Right lobe of liver (tissue), 6 donors: ENCODE measurements at regions not wholly inside any gene's neighbourhood (a gene's known extent, or its start where the extent isn't known, plus 50 kb on each side); places are given as distances from the start of the nearest gene placed in this dataset.

Experiments
- ATAC-seq, 4 donors: fragments of 200-7000 bp; cut with Tn5 transposase; one replicate each; pipeline ENCODE4 v1.9.1; 2020; ENCODE audit warnings: mild to moderate bottlenecking in 4 of 4, moderate library complexity in 4 of 4
- DNase-seq, 3 donors: peaks; one replicate each; pipeline ENCODE4 v3.0.0-alpha.2; 2020
- H3K27ac ChIP-seq, 3 donors: fragments of 200-600 bp; one replicate each; pipeline ENCODE4 v1.8.0; 2022
- H3K27me3 ChIP-seq, 2 donors: fragments of 200-600 bp; one replicate each; pipeline ENCODE4 v1.8.0; 2022
- H3K36me3 ChIP-seq, 4 donors: fragments of 200-600 bp; sonication (generic) in 1 of 4; one replicate each; pipeline versions ENCODE4 v1.5.1 to v1.8.0; 2017 to 2022; ENCODE audit warnings: control low read depth in 1 of 4
- H3K4me1 ChIP-seq, 4 donors: fragments of 200-600 bp; sonication (generic) in 1 of 4; one replicate each; pipeline versions ENCODE4 v1.5.1 to v1.8.0; 2017 to 2022; ENCODE audit warnings: control low read depth in 1 of 4
- H3K4me3 ChIP-seq, 3 donors: fragments of 200-600 bp; one replicate each; pipeline ENCODE4 v1.8.0; 2022
- H3K9me3 ChIP-seq, 4 donors: fragments of 200-600 bp; sonication (generic) in 1 of 4; one replicate each; pipeline versions ENCODE4 v1.5.1 to v1.8.0; 2017 to 2022; ENCODE audit warnings: control low read depth in 1 of 4
- CTCF ChIP-seq, 4 donors: fragments of 200-600 bp in 3 of 4; fragments of 450-650 bp in 1 of 4; IDR thresholded peaks; one replicate each; pipeline versions ENCODE4 v1.5.1 to v1.8.0; 2016 to 2022; ENCODE audit warnings: antibody characterized with exemption in 4 of 4, mild to moderate bottlenecking in 2 of 4
- POLR2A ChIP-seq: fragments of 450-650 bp; IDR thresholded peaks from one replicate; pipeline ENCODE4 v1.6.1; 2017; ENCODE audit warnings: antibody characterized with exemption, mild to moderate bottlenecking
- WGBS: methylation state at CpG from one replicate; pipeline ENCODE4 v1.1.6; 2018; ENCODE audit warnings: low coverage, low lambda C conversion rate; ENCODE audit not compliant: insufficient coverage; ENCODE audit errors: missing lambda C conversion rate; 5-methylcytosine and 5-hydroxymethylcytosine counted together
- intact Hi-C, 2 donors: fragments of 100-400 bp; cut with DNase I; formaldehyde crosslinking; loops; one replicate each; pipeline versions ENCODE4 v1.11.2 to v1.14.1; 2022
- donor health status: DM: no; HTN: yes; CAD: no.
- donor health status: DM: no; HTN: no; CAD: no.
- donor health status: DM: no; HTN: no; CAD: no.
- donor health status: DM: no; HTN: yes; CAD: no.
- donor health status: DM: no; HTN: yes; CAD: no.

- intact Hi-C loops, result no loop called here
- Histone ChIP-seq H3K27ac (no peak overlapping the region), H3K9me3 (no peaks in the 10 kb centered on the region), H3K36me3 (no peaks in the 10 kb centered on the region), H3K4me1 (no peaks in the 10 kb centered on the region), H3K4me3 (no peak overlapping the region), H3K27me3 (no peaks in the 10 kb centered on the region)
- DNase-seq (no peak), ATAC-seq (peak in 1 of 4 donors; percentile 23)
- WGBS, result 78% methylated on average over 6 of the region's 6 CpGs
- TF ChIP-seq POLR2A, result no peak
- no peak for TF ChIP-seq CTCF (IDR thresholded peaks at IDR 0.05)
Measured at GRCh38 chr2:144097440-144098225, 422.3 kb downstream of the ZEB2 start.

GRCh38 chr2:144096531-144096930 lies 423.4 kb downstream of the ZEB2 start:
- no peak for DNase-seq
- TF ChIP-seq CTCF (IDR thresholded peaks at IDR 0.05) (no peak), POLR2A (no peak)
- H3K9me3 ChIP-seq, result no peaks in the 10 kb centered on the region
- intact Hi-C loops, result no loop called here
- H3K27me3 ChIP-seq, result no peaks in the 10 kb centered on the region
- WGBS, result 82% methylated on average over 2 of the region's 2 CpGs
- no peaks in the 10 kb centered on the region for H3K4me1 ChIP-seq
- H3K4me3 ChIP-seq, result no peak overlapping the region
- no peak for ATAC-seq
- no peaks in the 10 kb centered on the region for H3K36me3 ChIP-seq
- H3K27ac ChIP-seq, result no peak overlapping the region

- Histone ChIP-seq H3K9me3 (no peaks in the 10 kb centered on the region), H3K4me1 (no peaks in the 10 kb centered on the region), H3K36me3 (no peaks in the 10 kb centered on the region), H3K27me3 (no peaks in the 10 kb centered on the region), H3K4me3 (no peak overlapping the region), H3K27ac (no peak overlapping the region)
- intact Hi-C loops, result no loop called here
- DNase-seq (no peak), ATAC-seq (no peak)
- TF ChIP-seq POLR2A, result no peak
- TF ChIP-seq CTCF (IDR thresholded peaks at IDR 0.05), result no peak
- 91% methylated on average over 5 of the region's 5 CpGs for WGBS
Measured at GRCh38 chr2:144094408-144095151, 425.3 kb downstream of the ZEB2 start.

GRCh38 chr2:144091622-144092021 lies 428.3 kb downstream of the ZEB2 start:
- TF ChIP-seq POLR2A (no peak), CTCF (IDR thresholded peaks at IDR 0.05) (no peak)
- H3K27me3 ChIP-seq, result no peaks in the 10 kb centered on the region
- no peaks in the 10 kb centered on the region for H3K36me3 ChIP-seq
- H3K9me3 ChIP-seq, result no peaks in the 10 kb centered on the region
- H3K27ac ChIP-seq, result no peak overlapping the region
- H3K4me3 ChIP-seq, result no peak overlapping the region
- no peaks in the 10 kb centered on the region for H3K4me1 ChIP-seq
- intact Hi-C loops, result no loop called here
- ATAC-seq, result no peak
- WGBS, result 94% methylated on average over 3 of the region's 3 CpGs
- DNase-seq, result no peak
